ENCODE measurements at regions not wholly inside any gene's neighbourhood (a gene's known extent, or its start where the extent isn't known, plus 50 kb on each side); places are given as distances from the start of the nearest gene placed in this dataset.

- Mint-ChIP-seq H3K36me3 (no peaks in the 10 kb centered on the region), H3K4me3 (no peak overlapping the region), H3K27ac (no peak overlapping the region)
Measured at GRCh38 chr13:72412481-72412880, 314.9 kb downstream of the MZT1 start.

GRCh38 chr13:72405441-72405840, 322.0 kb downstream of the MZT1 start:
- H3K36me3 Mint-ChIP-seq: no peaks in the 10 kb centered on the region
- no peak overlapping the region for H3K27ac Mint-ChIP-seq
- H3K27me3 Mint-ChIP-seq: no peaks in the 10 kb centered on the region

More at GRCh38 chr13:72412481-72412880, 314.9 kb downstream of the MZT1 start:
- peaks cover 0 to 3% (median 0%) of the 10 kb centered on the region in 3 donors for H3K9me3 Mint-ChIP-seq
- H3K27me3 Mint-ChIP-seq: no peaks in the 10 kb centered on the region
- no peaks in the 10 kb centered on the region for H3K4me1 Mint-ChIP-seq

GRCh38 chr13:72403396-72404010, 323.9 kb downstream of the MZT1 start:
- Mint-ChIP-seq H3K27me3 (no peaks in the 10 kb centered on the region), H3K27ac (no peak overlapping the region), H3K4me3 (no peak overlapping the region), H3K4me1 (no peaks in the 10 kb centered on the region), H3K36me3 (no peaks in the 10 kb centered on the region), H3K9me3 (peaks cover 3 to 4% (median 4%) of the 10 kb centered on the region in 3 donors)

More at GRCh38 chr13:72405441-72405840, 322.0 kb downstream of the MZT1 start:
- Mint-ChIP-seq H3K4me1 (no peaks in the 10 kb centered on the region), H3K9me3 (peaks cover 0 to 6% (median 4%) of the 10 kb centered on the region in 3 donors), H3K4me3 (no peak overlapping the region)

GRCh38 chr13:72400856-72401255, 326.6 kb downstream of the MZT1 start:
- Mint-ChIP-seq H3K9me3 (peaks cover 3 to 4% (median 4%) of the 10 kb centered on the region in 3 donors), H3K27ac (no peak overlapping the region), H3K4me3 (no peak overlapping the region), H3K4me1 (no peaks in the 10 kb centered on the region), H3K36me3 (no peaks in the 10 kb centered on the region), H3K27me3 (no peaks in the 10 kb centered on the region)

GRCh38 chr13:72399351-72399750, 328.1 kb downstream of the MZT1 start:
- H3K36me3 Mint-ChIP-seq: no peaks in the 10 kb centered on the region
- peaks cover 1 to 4% (median 4%) of the 10 kb centered on the region in 3 donors for H3K9me3 Mint-ChIP-seq
- no peaks in the 10 kb centered on the region for H3K4me1 Mint-ChIP-seq
- no peak overlapping the region for H3K27ac Mint-ChIP-seq
- no peak overlapping the region for H3K4me3 Mint-ChIP-seq
- H3K27me3 Mint-ChIP-seq: no peaks in the 10 kb centered on the region

- H3K9me3 Mint-ChIP-seq: peaks cover 0 to 4% (median 2%) of the 10 kb centered on the region in 3 donors
- no peak overlapping the region for H3K27ac Mint-ChIP-seq
- H3K4me3 Mint-ChIP-seq: no peak overlapping the region
- H3K27me3 Mint-ChIP-seq: no peaks in the 10 kb centered on the region
- H3K4me1 Mint-ChIP-seq: no peaks in the 10 kb centered on the region
- no peaks in the 10 kb centered on the region for H3K36me3 Mint-ChIP-seq
Measured at GRCh38 chr13:72397265-72397664, 330.2 kb downstream of the MZT1 start.

- H3K4me3 Mint-ChIP-seq: no peak overlapping the region
- H3K36me3 Mint-ChIP-seq: no peaks in the 10 kb centered on the region
- no peak overlapping the region for H3K27ac Mint-ChIP-seq
- H3K27me3 Mint-ChIP-seq: no peaks in the 10 kb centered on the region
- H3K4me1 Mint-ChIP-seq: no peaks in the 10 kb centered on the region
- H3K9me3 Mint-ChIP-seq: peaks cover 0 to 4% (median 0%) of the 10 kb centered on the region in 3 donors
Measured at GRCh38 chr13:72390909-72391308, 336.5 kb downstream of the MZT1 start.

- no peaks in the 10 kb centered on the region for H3K4me1 Mint-ChIP-seq
- peaks cover 2 to 8% (median 3%) of the 10 kb centered on the region in 3 donors for H3K9me3 Mint-ChIP-seq
- no peaks in the 10 kb centered on the region for H3K27me3 Mint-ChIP-seq
- H3K36me3 Mint-ChIP-seq: no peaks in the 10 kb centered on the region
- no peak overlapping the region for H3K4me3 Mint-ChIP-seq
- no peak overlapping the region for H3K27ac Mint-ChIP-seq
Measured at GRCh38 chr13:72386138-72386684, 341.2 kb downstream of the MZT1 start.

GRCh38 chr13:72384879-72385278, 342.6 kb downstream of the MZT1 start:
- H3K27ac Mint-ChIP-seq: no peak overlapping the region
- H3K9me3 Mint-ChIP-seq: peaks cover 2 to 4% (median 3%) of the 10 kb centered on the region in 3 donors
- no peaks in the 10 kb centered on the region for H3K27me3 Mint-ChIP-seq
- no peaks in the 10 kb centered on the region for H3K4me1 Mint-ChIP-seq
- H3K36me3 Mint-ChIP-seq: no peaks in the 10 kb centered on the region
- no peak overlapping the region for H3K4me3 Mint-ChIP-seq

- Mint-ChIP-seq H3K27ac (no peak overlapping the region), H3K4me1 (no peaks in the 10 kb centered on the region), H3K27me3 (no peaks in the 10 kb centered on the region), H3K9me3 (peaks cover 2 to 4% (median 3%) of the 10 kb centered on the region in 3 donors), H3K36me3 (no peaks in the 10 kb centered on the region), H3K4me3 (no peak overlapping the region)
Measured at GRCh38 chr13:72384186-72384823, 343.1 kb downstream of the MZT1 start.

GRCh38 chr13:72383646-72384045, 343.8 kb downstream of the MZT1 start:
- H3K9me3 Mint-ChIP-seq: peaks cover 2 to 7% (median 3%) of the 10 kb centered on the region in 3 donors
- H3K36me3 Mint-ChIP-seq: no peaks in the 10 kb centered on the region
- no peaks in the 10 kb centered on the region for H3K27me3 Mint-ChIP-seq
- H3K4me1 Mint-ChIP-seq: no peaks in the 10 kb centered on the region
- H3K4me3 Mint-ChIP-seq: no peak overlapping the region
- H3K27ac Mint-ChIP-seq: no peak overlapping the region

- Mint-ChIP-seq H3K36me3 (no peaks in the 10 kb centered on the region), H3K27me3 (no peaks in the 10 kb centered on the region), H3K27ac (no peak overlapping the region), H3K4me3 (no peak overlapping the region), H3K4me1 (no peaks in the 10 kb centered on the region), H3K9me3 (peaks cover 7 to 13% (median 10%) of the 10 kb centered on the region in 3 donors)
Measured at GRCh38 chr13:72379581-72379980, 347.8 kb downstream of the MZT1 start.

GRCh38 chr13:72368031-72368430, 359.4 kb downstream of the MZT1 start:
- Mint-ChIP-seq H3K27me3 (no peaks in the 10 kb centered on the region), H3K36me3 (no peaks in the 10 kb centered on the region), H3K27ac (no peak overlapping the region), H3K4me3 (no peak overlapping the region), H3K4me1 (no peaks in the 10 kb centered on the region), H3K9me3 (peaks cover 1 to 7% (median 3%) of the 10 kb centered on the region in 3 donors)

- no peak overlapping the region for H3K4me3 Mint-ChIP-seq
- H3K27me3 Mint-ChIP-seq: no peaks in the 10 kb centered on the region
- no peaks in the 10 kb centered on the region for H3K36me3 Mint-ChIP-seq
- peaks cover 0 to 2% (median 0%) of the 10 kb centered on the region in 3 donors for H3K4me1 Mint-ChIP-seq
- peaks cover 1 to 4% (median 2%) of the 10 kb centered on the region in 3 donors for H3K9me3 Mint-ChIP-seq
- H3K27ac Mint-ChIP-seq: no peak overlapping the region
Measured at GRCh38 chr13:72346716-72347115, 380.7 kb downstream of the MZT1 start.

GRCh38 chr13:72342364-72342763, 385.1 kb downstream of the MZT1 start:
- H3K4me3 Mint-ChIP-seq: no peak overlapping the region
- no peak overlapping the region for H3K27ac Mint-ChIP-seq
- peaks cover 0 to 4% (median 0%) of the 10 kb centered on the region in 3 donors for H3K4me1 Mint-ChIP-seq
- no peaks in the 10 kb centered on the region for H3K27me3 Mint-ChIP-seq
- H3K9me3 Mint-ChIP-seq: peaks cover 3 to 9% (median 6%) of the 10 kb centered on the region in 3 donors
- H3K36me3 Mint-ChIP-seq: no peaks in the 10 kb centered on the region
